Keratinocyte (primary cell): ENCODE measurements at regions not wholly inside any gene's neighbourhood (a gene's known extent, or its start where the extent isn't known, plus 50 kb on each side); places are given as distances from the start of the nearest gene placed in this dataset.

Experiments used
- DNase-seq: peaks from one replicate; pipeline ENCODE4 v3.0.0-alpha.2; 2011; ENCODE audit warnings: low read depth, missing footprints, low spot score
- FAIRE-seq: peaks from 2 replicates; lab custom pipeline; 2011; peaks lifted over from hg19 to GRCh38; lab: Jason Lieb, UNC
- H2AFZ ChIP-seq: 2 replicates; pipeline ENCODE4 v1.6.0; 2012; ENCODE audit warnings: low read length, control low read depth, inconsistent platforms; ENCODE audit not compliant: control insufficient read depth
- H3K27ac ChIP-seq: 2 replicates; pipeline ENCODE4 v1.5.1; 2011; ENCODE audit warnings: low read length; ENCODE audit not compliant: control insufficient read depth, insufficient read depth
- H3K27me3 ChIP-seq: 3 replicates; pipeline ENCODE4 v1.6.0; 2011; ENCODE audit warnings: low read length; ENCODE audit not compliant: control insufficient read depth, insufficient read depth; ENCODE audit errors: extremely low read depth
- H3K36me3 ChIP-seq, 2 experiments: 2 replicates in 1 of 2; 3 replicates in 1 of 2; pipeline ENCODE4 v1.5.1; 2011; ENCODE audit warnings: low read length in 2 of 2, mild to moderate bottlenecking in 1 of 2; ENCODE audit not compliant: control insufficient read depth in 2 of 2, insufficient read depth in 2 of 2; ENCODE audit errors: extremely low read depth in 1 of 2
- H3K4me1 ChIP-seq: 3 replicates; pipeline ENCODE4 v1.5.1; 2011; ENCODE audit warnings: low read length; ENCODE audit not compliant: control insufficient read depth, insufficient read depth; ENCODE audit errors: extremely low read depth
- H3K4me2 ChIP-seq: 3 replicates; pipeline ENCODE4 v1.6.0; 2011; ENCODE audit warnings: low read depth, low read length; ENCODE audit not compliant: control insufficient read depth, insufficient read depth; ENCODE audit errors: extremely low read depth
- H3K4me3 ChIP-seq, 3 experiments: fragments of 200-600 bp in 1 of 3; sonication (generic) in 1 of 3; 2 replicates in 2 of 3; 3 replicates in 1 of 3; pipeline ENCODE4 v1.5.1; 2011 to 2016; ENCODE audit warnings: low read length in 3 of 3, mild to moderate bottlenecking in 3 of 3, control low read depth in 2 of 3, inconsistent platforms in 1 of 3, low read depth in 1 of 3, mixed read lengths in 1 of 3, mixed run types in 1 of 3, moderate library complexity in 1 of 3; ENCODE audit not compliant: control insufficient read depth in 2 of 3, insufficient read depth in 2 of 3; ENCODE audit errors: extremely low read depth in 1 of 3
- H3K79me2 ChIP-seq: 2 replicates; pipeline ENCODE4 v1.6.0; 2012; ENCODE audit warnings: low read length; ENCODE audit not compliant: control insufficient read depth, insufficient read depth
- H3K9ac ChIP-seq: 3 replicates; pipeline ENCODE4 v1.6.0; 2011; ENCODE audit warnings: low read length; ENCODE audit not compliant: control insufficient read depth, insufficient read depth; ENCODE audit errors: extremely low read depth
- H3K9me1 ChIP-seq: 3 replicates; pipeline ENCODE4 v1.6.0; 2011; ENCODE audit warnings: low read length; ENCODE audit not compliant: control insufficient read depth, insufficient read depth; ENCODE audit errors: extremely low read depth
- H3K9me3 ChIP-seq: 2 replicates; pipeline ENCODE4 v1.5.1; 2012; ENCODE audit warnings: low read depth, low read length; ENCODE audit not compliant: control insufficient read depth
- H4K20me1 ChIP-seq: 3 replicates; pipeline ENCODE4 v1.6.0; 2011; ENCODE audit warnings: low read length; ENCODE audit not compliant: control insufficient read depth, insufficient read depth; ENCODE audit errors: extremely low read depth
- CTCF ChIP-seq, 3 experiments: IDR thresholded peaks in 1 of 3; conservative IDR thresholded peaks in 1 of 3; optimal IDR thresholded peaks in 1 of 3; 2 replicates in 2 of 3; 3 replicates in 1 of 3; pipeline versions ENCODE3 to v1.5.1; 2011; ENCODE audit warnings: low read length in 3 of 3, mild to moderate bottlenecking in 3 of 3, moderate library complexity in 2 of 3, control low read depth in 1 of 3, inconsistent platforms in 1 of 3; ENCODE audit not compliant: insufficient read depth in 2 of 3; ENCODE audit errors: extremely low read depth in 1 of 3
- EZH2 ChIP-seq: IDR thresholded peaks from one replicate; pipeline ENCODE4 v1.6.1; 2012; ENCODE audit warnings: inconsistent platforms, mild to moderate bottlenecking, low read length, moderate library complexity
- dilution Hi-C: fragments of 300-500 bp; cut with MboI; formaldehyde crosslinking; loops from one replicate; pipeline ENCODE4 v1.7.0; 2020; ENCODE audit warnings: low sequenced_read_pairs; ENCODE audit not compliant: extremely low pct_ligation_motif_present

- Histone ChIP-seq H3K4me3 (no peak overlapping the region), H4K20me1 (no peaks in the 10 kb centered on the region), H3K79me2 (no peaks in the 10 kb centered on the region), H3K9me1 (no peaks in the 10 kb centered on the region), H3K4me1 (peaks cover 2% of the 10 kb centered on the region), H3K27ac (no peak overlapping the region), H2AFZ (no peak overlapping the region), H3K9me3 (no peaks in the 10 kb centered on the region), H3K4me2 (no peak overlapping the region), H3K36me3 (no peaks in the 10 kb centered on the region), H3K9ac (no peak overlapping the region), H3K27me3 (no peaks in the 10 kb centered on the region)
- dilution Hi-C loops = no loop called here
- DNase-seq (no peak), FAIRE-seq (no peak)
- no peak for TF ChIP-seq CTCF (optimal IDR thresholded peaks at IDR 0.05 in 1 of 3, IDR thresholded peaks at IDR 0.05 in 1 of 3, conservative IDR thresholded peaks at IDR 0.05 in 1 of 3; ENCODE audit: extremely low read depth in 1 of 3, insufficient read depth in 2 of 3, low read length in 3 of 3)
- no peak for TF ChIP-seq EZH2
Observed at GRCh38 chr6:14647357-14647756, 529.8 kb downstream of the CD83 start.

DNA sequence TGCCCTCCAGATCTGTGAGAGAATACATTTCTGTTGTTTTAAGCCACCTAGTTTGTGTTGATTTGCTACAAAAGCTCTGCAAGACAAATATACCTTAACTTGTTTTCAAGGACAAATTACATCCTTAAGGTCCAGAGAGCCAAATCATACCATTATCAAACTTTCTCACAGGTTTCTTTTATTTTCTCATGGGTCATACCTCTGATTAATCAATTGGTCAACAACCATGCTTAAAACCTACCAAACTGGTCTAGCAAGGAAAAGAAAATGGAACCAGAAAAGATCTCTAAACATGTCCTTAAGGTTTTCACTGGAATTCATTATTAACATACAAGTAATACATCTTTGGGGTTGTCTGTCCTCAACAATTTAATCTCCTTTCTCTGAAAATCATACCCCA lies 535.0 kb downstream of the CD83 start:
- no peaks in the 10 kb centered on the region for H4K20me1 ChIP-seq
- H3K9ac ChIP-seq = no peak overlapping the region
- no peaks in the 10 kb centered on the region for H3K27me3 ChIP-seq
- H3K4me3 ChIP-seq = no peak overlapping the region
- peak overlapping the region; percentile 18 for H3K4me2 ChIP-seq
- H2AFZ ChIP-seq = no peak overlapping the region
- no peaks in the 10 kb centered on the region for H3K9me3 ChIP-seq
- DNase-seq = no peak
- dilution Hi-C loops = no loop called here
- no peak for TF ChIP-seq CTCF (optimal IDR thresholded peaks at IDR 0.05 in 1 of 3, IDR thresholded peaks at IDR 0.05 in 1 of 3, conservative IDR thresholded peaks at IDR 0.05 in 1 of 3; ENCODE audit: extremely low read depth in 1 of 3, insufficient read depth in 2 of 3, low read length in 3 of 3)
- no peak for TF ChIP-seq EZH2
- no peaks in the 10 kb centered on the region for H3K9me1 ChIP-seq
- H3K4me1 ChIP-seq = peaks cover 5% of the 10 kb centered on the region
- no peak for FAIRE-seq
- H3K79me2 ChIP-seq = no peaks in the 10 kb centered on the region
- no peaks in the 10 kb centered on the region for H3K36me3 ChIP-seq
- no peak overlapping the region for H3K27ac ChIP-seq
